Fibroblast of the aortic adventitia (primary cell): ENCODE measurements at regions not wholly inside any gene's neighbourhood (a gene's known extent, or its start where the extent isn't known, plus 50 kb on each side); places are given as distances from the start of the nearest gene placed in this dataset.

Experiments
- DNase-seq: peaks from one replicate; pipeline ENCODE4 v3.0.0-alpha.2; 2010; ENCODE audit warnings: low read depth
- H3K4me3 ChIP-seq: 2 replicates; pipeline ENCODE4 v1.5.1; 2011; ENCODE audit warnings: low read depth, mild to moderate bottlenecking, control low read depth, low read length, moderate library complexity
- CTCF ChIP-seq: IDR thresholded peaks from 2 replicates; pipeline ENCODE4 v1.5.1; 2011; ENCODE audit warnings: mild to moderate bottlenecking, low read length, control low read depth, inconsistent platforms; ENCODE audit not compliant: insufficient read depth

- no peak overlapping the region for H3K4me3 ChIP-seq
- peak; percentile 90 for DNase-seq
- no peak for TF ChIP-seq CTCF
These were observed 76.2 kb upstream of the TNFSF11 start for GRCh38 chr13:42497798-42498197.

GRCh38 chr13:42498521-42498920, 75.4 kb upstream of the TNFSF11 start:
- peak; percentile 43 for TF ChIP-seq CTCF
- no peak overlapping the region for H3K4me3 ChIP-seq
- DNase-seq: peak; percentile 44
